Astrocyte (in vitro differentiated cells and primary cell): ENCODE measurements at regions not wholly inside any gene's neighbourhood (a gene's known extent, or its start where the extent isn't known, plus 50 kb on each side); places are given as distances from the start of the nearest gene placed in this dataset.

Source experiments
- CTCF ChIP-seq: IDR thresholded peaks from 2 replicates; pipeline ENCODE4 v1.5.1; 2011; ENCODE audit warnings: low read depth, mild to moderate bottlenecking, inconsistent platforms, low read length, moderate library complexity; ENCODE audit not compliant: insufficient read depth
- EZH2 ChIP-seq: IDR thresholded peaks from 2 replicates; pipeline ENCODE4 v1.6.1; 2012; ENCODE audit warnings: mild to moderate bottlenecking, low read length, inconsistent platforms; ENCODE audit not compliant: insufficient read depth

DNA sequence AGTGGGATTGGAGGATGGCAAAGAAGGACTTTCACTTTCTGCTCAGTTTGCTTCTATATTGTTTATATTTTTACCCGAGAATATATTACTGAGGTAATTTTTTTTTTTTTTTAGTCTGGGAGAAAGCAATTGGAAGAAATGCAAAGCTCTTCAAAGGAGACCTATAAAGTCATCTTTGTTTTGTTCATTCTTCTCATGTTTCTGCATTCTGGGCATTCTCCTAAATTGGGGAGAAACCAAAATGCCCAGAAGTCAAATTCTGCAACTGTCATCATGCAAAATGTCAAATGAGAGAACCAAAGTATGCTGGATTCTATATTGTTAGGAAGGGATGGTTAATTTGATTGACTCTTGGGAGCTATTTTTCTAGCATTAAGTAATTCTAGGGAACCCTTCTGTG, 168.3 kb upstream of the TSC22D2 start:
- TF ChIP-seq CTCF, result no peak
- no peak for TF ChIP-seq EZH2
